H9 (cell line): ENCODE measurements at regions not wholly inside any gene's neighbourhood (a gene's known extent, or its start where the extent isn't known, plus 50 kb on each side); places are given as distances from the start of the nearest gene placed in this dataset.
A peak's percentile ranks its signal among the peaks of the same experiment; 100 is the strongest.

Experiments used
- DNase-seq: peaks from one replicate; pipeline ENCODE4 v3.0.0-alpha.2; 2017
- H2AFZ ChIP-seq: one replicate; pipeline ENCODE4 v1.6.1; 2013; ENCODE audit warnings: mild to moderate bottlenecking, low read length, control low read depth, moderate library complexity
- H2AK5ac ChIP-seq: 2 replicates; pipeline ENCODE4 v1.6.1; 2013; ENCODE audit warnings: low read length, control low read depth, mixed read lengths; ENCODE audit not compliant: insufficient read length
- H2BK120ac ChIP-seq: one replicate; pipeline ENCODE4 v1.6.1; 2013; ENCODE audit warnings: low read depth, mild to moderate bottlenecking, low read length, control low read depth, inconsistent platforms; ENCODE audit not compliant: poor library complexity, severe bottlenecking
- H2BK12ac ChIP-seq: 2 replicates; pipeline ENCODE4 v1.6.1; 2013; ENCODE audit warnings: low read length, control low read depth, mixed read lengths, low read depth; ENCODE audit not compliant: insufficient read length
- H2BK15ac ChIP-seq: 2 replicates; pipeline ENCODE4 v1.6.1; 2013; ENCODE audit warnings: low read depth, low read length, control low read depth
- H2BK20ac ChIP-seq: one replicate; pipeline ENCODE4 v1.6.1; 2013; ENCODE audit warnings: low read depth, mild to moderate bottlenecking, low read length, control low read depth, inconsistent platforms; ENCODE audit not compliant: poor library complexity, severe bottlenecking
- H2BK5ac ChIP-seq: 2 replicates; pipeline ENCODE4 v1.6.1; 2013; ENCODE audit warnings: low read length, control low read depth, mixed read lengths; ENCODE audit not compliant: insufficient read length
- H3K14ac ChIP-seq: 2 replicates; pipeline ENCODE4 v1.6.1; 2013; ENCODE audit warnings: low read length, control low read depth; ENCODE audit not compliant: insufficient read depth
- H3K18ac ChIP-seq: 2 replicates; pipeline ENCODE4 v1.6.1; 2013; ENCODE audit warnings: low read depth, mild to moderate bottlenecking, mixed read lengths, low read length, control low read depth; ENCODE audit not compliant: insufficient read length
- H3K23ac ChIP-seq: 2 replicates; pipeline ENCODE4 v1.6.1; 2013; ENCODE audit warnings: low read length, control low read depth, mixed read lengths, low read depth; ENCODE audit not compliant: insufficient read length
- H3K23me2 ChIP-seq: 2 replicates; pipeline ENCODE4 v1.6.1; 2013; ENCODE audit warnings: low read depth, mild to moderate bottlenecking, mixed read lengths, low read length, control low read depth; ENCODE audit not compliant: insufficient read length, poor library complexity, severe bottlenecking
- H3K27ac ChIP-seq: 2 replicates; pipeline ENCODE4 v1.5.1; 2013; ENCODE audit warnings: low read length, control low read depth, mixed read lengths, low read depth; ENCODE audit not compliant: insufficient read length
- H3K27me3 ChIP-seq: 2 replicates; pipeline ENCODE4 v1.6.1; 2013; ENCODE audit warnings: low read length, control low read depth, inconsistent platforms; ENCODE audit not compliant: insufficient read depth
- H3K4ac ChIP-seq: 2 replicates; pipeline ENCODE4 v1.6.1; 2013; ENCODE audit warnings: low read depth, mild to moderate bottlenecking, control low read depth, inconsistent platforms, low read length, moderate library complexity
- H3K4me1 ChIP-seq: 2 replicates; pipeline ENCODE4 v1.6.1; 2013; ENCODE audit warnings: low read length, control low read depth, inconsistent platforms; ENCODE audit not compliant: insufficient read depth
- H3K4me2 ChIP-seq: 2 replicates; pipeline ENCODE4 v1.6.1; 2013; ENCODE audit warnings: low read length, control low read depth, mixed read lengths; ENCODE audit not compliant: insufficient read length, insufficient read depth
- H3K56ac ChIP-seq: 2 replicates; pipeline ENCODE4 v1.6.1; 2013; ENCODE audit warnings: low read depth, mild to moderate bottlenecking, mixed read lengths, low read length, control low read depth; ENCODE audit not compliant: insufficient read length
- H3K79me1 ChIP-seq: 2 replicates; pipeline ENCODE4 v1.6.1; 2013; ENCODE audit warnings: low read depth, mild to moderate bottlenecking, moderate library complexity, low read length, control low read depth, inconsistent platforms; ENCODE audit not compliant: insufficient read depth, poor library complexity, severe bottlenecking
- H3K79me2 ChIP-seq: 2 replicates; pipeline ENCODE4 v1.6.1; 2013; ENCODE audit warnings: low read length, control low read depth, inconsistent platforms; ENCODE audit not compliant: insufficient read depth
- H3K9ac ChIP-seq: 2 replicates; pipeline ENCODE4 v1.6.1; 2013; ENCODE audit warnings: low read length, control low read depth, mixed read lengths; ENCODE audit not compliant: insufficient read length; ENCODE audit errors: extremely low read depth
- H3K9me3 ChIP-seq: one replicate; pipeline ENCODE4 v1.6.1; 2013; ENCODE audit warnings: low read depth, low read length, inconsistent platforms; ENCODE audit not compliant: control insufficient read depth
- H3T11ph ChIP-seq: one replicate; pipeline ENCODE4 v1.6.1; 2013; ENCODE audit warnings: mild to moderate bottlenecking, low read length, control low read depth, inconsistent platforms
- H4K20me1 ChIP-seq: one replicate; pipeline ENCODE4 v1.6.1; 2013; ENCODE audit not compliant: control insufficient read depth, insufficient read length, insufficient read depth
- H4K5ac ChIP-seq: 2 replicates; pipeline ENCODE4 v1.6.1; 2013; ENCODE audit warnings: low read depth, mild to moderate bottlenecking, mixed read lengths, low read length, control low read depth; ENCODE audit not compliant: insufficient read length
- H4K8ac ChIP-seq: replicated peaks from 2 replicates; pipeline ENCODE4 v1.6.1; 2013; ENCODE audit warnings: low read length, control low read depth, mixed read lengths, low read depth; ENCODE audit not compliant: insufficient read length
- H4K91ac ChIP-seq: 2 replicates; pipeline ENCODE4 v1.6.1; 2013; ENCODE audit warnings: low read depth, mild to moderate bottlenecking, moderate library complexity, mixed read lengths, low read length, control low read depth; ENCODE audit not compliant: insufficient read length
- H3K27ac Mint-ChIP-seq, 3 experiments: 2 replicates in 2 of 3; 3 replicates in 1 of 3; pipeline ENCODE4 v1.8.0; 2020 to 2021; ENCODE audit warnings: mixed read lengths in 3 of 3, mild to moderate bottlenecking in 1 of 3, moderate library complexity in 1 of 3
- H3K27me3 Mint-ChIP-seq: 2 replicates; pipeline ENCODE4 v1.8.0; 2021; ENCODE audit warnings: low read depth, mild to moderate bottlenecking, moderate library complexity, mixed read lengths
- H3K36me3 Mint-ChIP-seq, 3 experiments: 2 replicates in 2 of 3; 3 replicates in 1 of 3; pipeline ENCODE4 v1.8.0; 2020 to 2021; ENCODE audit warnings: low read depth in 3 of 3, mixed read lengths in 3 of 3; ENCODE audit not compliant: insufficient read depth in 1 of 3
- H3K4me1 Mint-ChIP-seq, 2 experiments: 2 replicates each; pipeline ENCODE4 v1.8.0; 2020; ENCODE audit warnings: mixed read lengths in 2 of 2
- H3K4me3 Mint-ChIP-seq, 2 experiments: 2 replicates in 1 of 2; 3 replicates in 1 of 2; pipeline ENCODE4 v1.8.0; 2020 to 2021; ENCODE audit warnings: mild to moderate bottlenecking in 2 of 2, mixed read lengths in 2 of 2, moderate library complexity in 1 of 2
- H3K9me3 Mint-ChIP-seq, 2 experiments: 2 replicates in 1 of 2; 3 replicates in 1 of 2; pipeline ENCODE4 v1.8.0; 2020; ENCODE audit warnings: mild to moderate bottlenecking in 2 of 2, mixed read lengths in 2 of 2, moderate library complexity in 1 of 2
- WGBS: extraction: QIAGEN DNeasy Blood & Tissue Kit; methylation state at CpG from one replicate; pipeline ENCODE4 v1.1.7; 2013; ENCODE audit warnings: missing lambda C conversion rate, low lambda C conversion rate, mixed read lengths; ENCODE audit not compliant: insufficient read length; ENCODE audit errors: extremely low coverage; 5-methylcytosine and 5-hydroxymethylcytosine counted together
- TF ChIP-seq, protein P1 (sequence below): fragments of 200-600 bp; sonication (generic); conservative IDR thresholded peaks from 3 replicates; pipeline ENCODE4 v1.8.0; 2021; ENCODE audit warnings: antibody characterized with exemption, mild to moderate bottlenecking

- H3K9me3 Mint-ChIP-seq = no peaks in the 10 kb centered on the region
- Histone ChIP-seq H2AK5ac (no peak overlapping the region), H4K20me1 (peaks cover 2% of the 10 kb centered on the region), H3K9ac (no peak overlapping the region), H4K91ac (no peak overlapping the region), H2BK120ac (no peak overlapping the region), H3T11ph (no peak overlapping the region), H3K9me3 (no peaks in the 10 kb centered on the region), H3K27ac (no peak overlapping the region), H2BK12ac (no peak overlapping the region), H4K8ac (no peak overlapping the region), H2BK15ac (no peak overlapping the region), H3K23ac (no peak overlapping the region), H2BK20ac (no peak overlapping the region), H3K4ac (no peak overlapping the region), H3K79me1 (no peaks in the 10 kb centered on the region), H3K14ac (no peak overlapping the region), H3K4me1 (no peaks in the 10 kb centered on the region), H3K56ac (no peak overlapping the region), H4K5ac (no peak overlapping the region), H3K18ac (no peak overlapping the region), H3K23me2 (no peaks in the 10 kb centered on the region), H3K27me3 (no peaks in the 10 kb centered on the region), H3K4me2 (no peak overlapping the region), H2AFZ (no peak overlapping the region), H2BK5ac (no peak overlapping the region), H3K79me2 (no peaks in the 10 kb centered on the region)
- H3K36me3 Mint-ChIP-seq = no peaks in the 10 kb centered on the region; a peak in 1 of 7 replicates
- no peak overlapping the region for H3K4me3 Mint-ChIP-seq
- no peak overlapping the region; a peak in 1 of 7 replicates for H3K27ac Mint-ChIP-seq
- H3K27me3 Mint-ChIP-seq = peaks cover 13% of the 10 kb centered on the region
- TF ChIP-seq, protein P1, sequence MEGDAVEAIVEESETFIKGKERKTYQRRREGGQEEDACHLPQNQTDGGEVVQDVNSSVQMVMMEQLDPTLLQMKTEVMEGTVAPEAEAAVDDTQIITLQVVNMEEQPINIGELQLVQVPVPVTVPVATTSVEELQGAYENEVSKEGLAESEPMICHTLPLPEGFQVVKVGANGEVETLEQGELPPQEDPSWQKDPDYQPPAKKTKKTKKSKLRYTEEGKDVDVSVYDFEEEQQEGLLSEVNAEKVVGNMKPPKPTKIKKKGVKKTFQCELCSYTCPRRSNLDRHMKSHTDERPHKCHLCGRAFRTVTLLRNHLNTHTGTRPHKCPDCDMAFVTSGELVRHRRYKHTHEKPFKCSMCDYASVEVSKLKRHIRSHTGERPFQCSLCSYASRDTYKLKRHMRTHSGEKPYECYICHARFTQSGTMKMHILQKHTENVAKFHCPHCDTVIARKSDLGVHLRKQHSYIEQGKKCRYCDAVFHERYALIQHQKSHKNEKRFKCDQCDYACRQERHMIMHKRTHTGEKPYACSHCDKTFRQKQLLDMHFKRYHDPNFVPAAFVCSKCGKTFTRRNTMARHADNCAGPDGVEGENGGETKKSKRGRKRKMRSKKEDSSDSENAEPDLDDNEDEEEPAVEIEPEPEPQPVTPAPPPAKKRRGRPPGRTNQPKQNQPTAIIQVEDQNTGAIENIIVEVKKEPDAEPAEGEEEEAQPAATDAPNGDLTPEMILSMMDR = no peak
- no CpG with 5 or more reads among the region's 5 CpGs for WGBS
- peaks cover 5 to 6% of the 10 kb centered on the region in 2 experiments for H3K4me1 Mint-ChIP-seq
- peak; percentile 14 for DNase-seq
These were observed 150.7 kb upstream of the IRX2 start for GRCh38 chr5:2902186-2902585.
